Upper lobe of left lung (tissue), 6 donors: ENCODE measurements at regions not wholly inside any gene's neighbourhood (a gene's known extent, or its start where the extent isn't known, plus 50 kb on each side); places are given as distances from the start of the nearest gene placed in this dataset.

Source experiments
- ATAC-seq, 2 donors: fragments of 200-7000 bp; cut with Tn5 transposase; one replicate each; pipeline ENCODE4 v1.9.1; 2022; ENCODE audit warnings: mild to moderate bottlenecking in 2 of 2, moderate library complexity in 2 of 2; ENCODE audit not compliant: low FRiP score in 2 of 2
- DNase-seq, 2 donors: peaks; one replicate each; pipeline ENCODE4 v3.0.0-alpha.2; 2019 to 2020
- H3K27ac ChIP-seq, 4 donors: fragments of 200-600 bp; sonication (generic); one replicate each; pipeline ENCODE4 v1.5.1; 2016 to 2019
- H3K27me3 ChIP-seq, 4 donors: fragments of 200-600 bp; sonication (generic); one replicate each; pipeline ENCODE4 v1.5.1; 2017 to 2019
- H3K36me3 ChIP-seq, 4 donors: fragments of 200-600 bp; sonication (generic); one replicate each; pipeline ENCODE4 v1.5.1; 2016 to 2019
- H3K4me1 ChIP-seq, 4 donors: fragments of 200-600 bp; sonication (generic); one replicate each; pipeline ENCODE4 v1.5.1; 2018 to 2019
- H3K4me3 ChIP-seq, 4 donors: fragments of 200-600 bp; sonication (generic); one replicate each; pipeline ENCODE4 v1.5.1; 2017 to 2019; ENCODE audit warnings: mild to moderate bottlenecking in 2 of 4, moderate library complexity in 1 of 4
- H3K9me3 ChIP-seq, 4 donors: fragments of 200-600 bp; sonication (generic); one replicate each; pipeline ENCODE4 v1.5.1; 2018 to 2019
- EP300 ChIP-seq, 4 donors: sonication (generic); formaldehyde crosslinking; IDR thresholded peaks; one replicate each; pipeline ENCODE4 v1.5.1; 2017; ENCODE audit warnings: antibody characterized with exemption in 4 of 4, control low read depth in 2 of 4
- POLR2A ChIP-seq, 4 donors: fragments of 450-650 bp; IDR thresholded peaks; one replicate each; pipeline ENCODE4 v1.5.1; 2016 to 2017; ENCODE audit warnings: antibody characterized with exemption in 4 of 4, mild to moderate bottlenecking in 2 of 4
- POLR2AphosphoS5 ChIP-seq, 2 donors: sonication (generic); formaldehyde crosslinking; IDR thresholded peaks; one replicate each; pipeline ENCODE4 v1.5.1; 2017; ENCODE audit warnings: antibody characterized with exemption in 2 of 2
- WGBS, 2 donors: methylation state at CpG; one replicate each; pipeline ENCODE4 v1.1.5; 2017 to 2018; 5-methylcytosine and 5-hydroxymethylcytosine counted together
- TF ChIP-seq, protein P1 (sequence below), 6 experiments: fragments of 450-650 bp in 4 of 6; fragments of 200-600 bp in 2 of 6; sonication (generic) in 2 of 6; IDR thresholded peaks; one replicate each; pipeline ENCODE4 v1.5.1; 2016 to 2019; ENCODE audit warnings: antibody characterized with exemption in 6 of 6
- donor health status: DM: no; HTN: no; CAD: no; lungs with moderate emphysema.
- donor health status: DM: no; HTN: yes; CAD: no; lungs with severe emphysema.

DNA sequence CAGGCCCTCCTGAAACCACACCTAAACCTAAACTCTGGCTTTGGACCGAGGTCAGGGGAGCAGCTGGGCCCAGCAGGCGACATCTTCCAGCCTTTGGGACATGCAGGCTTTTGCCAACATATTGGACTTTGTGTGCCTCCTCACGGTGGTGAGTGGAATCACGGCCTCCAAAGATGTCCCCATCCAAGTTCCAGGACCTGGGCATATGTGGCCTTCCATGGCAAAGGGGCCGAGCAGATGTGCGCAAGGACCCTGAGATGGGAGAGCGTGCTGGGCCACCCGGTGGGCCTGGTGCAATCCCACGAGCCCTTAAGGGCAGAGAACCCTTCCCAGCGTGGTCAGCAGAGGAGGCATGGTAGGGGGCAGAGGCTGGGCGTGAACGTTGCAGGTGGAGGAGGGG, 160.8 kb upstream of the C1orf174 start:
- H3K27ac ChIP-seq, result no peak overlapping the region
- no peak overlapping the region for H3K4me3 ChIP-seq
- ATAC-seq (no peak), DNase-seq (no peak)
- H3K4me1 ChIP-seq, result no peaks in the 10 kb centered on the region
- no peak for TF ChIP-seq EP300 (IDR thresholded peaks at IDR 0.05)
- 72% methylated on average over 11 to 12 of the region's 12 CpGs for WGBS, 2 donors
- no peaks in the 10 kb centered on the region for H3K27me3 ChIP-seq
- H3K36me3 ChIP-seq, result no peaks in the 10 kb centered on the region
- H3K9me3 ChIP-seq, result no peaks in the 10 kb centered on the region

DNA sequence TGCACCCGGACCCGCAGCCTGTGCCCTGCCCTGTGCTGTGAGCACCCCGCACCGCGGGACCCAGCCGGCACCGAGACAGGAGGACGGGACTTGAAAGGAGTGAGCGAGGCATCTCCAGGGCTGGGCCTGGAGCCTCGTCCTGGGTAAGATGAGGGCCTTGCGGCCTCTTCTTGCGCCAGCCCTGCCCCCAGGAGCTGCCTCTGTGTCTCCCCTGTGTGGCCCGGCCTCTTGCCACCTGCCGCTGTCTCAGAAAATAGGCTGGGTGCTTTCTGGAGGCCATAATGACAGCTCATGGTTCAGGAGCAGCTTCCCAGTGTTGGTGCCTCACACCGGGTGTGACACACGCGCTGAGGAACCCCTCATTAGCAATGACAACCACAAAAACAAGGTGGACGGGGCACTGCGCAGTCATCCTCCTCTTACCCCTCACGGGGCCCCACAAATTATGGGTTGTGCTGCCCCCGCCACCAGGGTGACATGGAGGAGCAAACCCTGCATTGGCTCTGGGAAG, 161.5 kb upstream of the C1orf174 start:
- ATAC-seq, result peak in 1 of 2 donors; percentile 7
- 80 to 86% methylated on average over 7 to 21 of the region's 21 CpGs for WGBS, 2 donors
- no peak for TF ChIP-seq POLR2AphosphoS5 (IDR thresholded peaks at IDR 0.05)
- TF ChIP-seq EP300 (IDR thresholded peaks at IDR 0.05), result no peak
- no peak for TF ChIP-seq POLR2A (IDR thresholded peaks at IDR 0.05)
- TF ChIP-seq, protein P1, sequence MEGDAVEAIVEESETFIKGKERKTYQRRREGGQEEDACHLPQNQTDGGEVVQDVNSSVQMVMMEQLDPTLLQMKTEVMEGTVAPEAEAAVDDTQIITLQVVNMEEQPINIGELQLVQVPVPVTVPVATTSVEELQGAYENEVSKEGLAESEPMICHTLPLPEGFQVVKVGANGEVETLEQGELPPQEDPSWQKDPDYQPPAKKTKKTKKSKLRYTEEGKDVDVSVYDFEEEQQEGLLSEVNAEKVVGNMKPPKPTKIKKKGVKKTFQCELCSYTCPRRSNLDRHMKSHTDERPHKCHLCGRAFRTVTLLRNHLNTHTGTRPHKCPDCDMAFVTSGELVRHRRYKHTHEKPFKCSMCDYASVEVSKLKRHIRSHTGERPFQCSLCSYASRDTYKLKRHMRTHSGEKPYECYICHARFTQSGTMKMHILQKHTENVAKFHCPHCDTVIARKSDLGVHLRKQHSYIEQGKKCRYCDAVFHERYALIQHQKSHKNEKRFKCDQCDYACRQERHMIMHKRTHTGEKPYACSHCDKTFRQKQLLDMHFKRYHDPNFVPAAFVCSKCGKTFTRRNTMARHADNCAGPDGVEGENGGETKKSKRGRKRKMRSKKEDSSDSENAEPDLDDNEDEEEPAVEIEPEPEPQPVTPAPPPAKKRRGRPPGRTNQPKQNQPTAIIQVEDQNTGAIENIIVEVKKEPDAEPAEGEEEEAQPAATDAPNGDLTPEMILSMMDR (IDR thresholded peaks at IDR 0.05), result no peak
- DNase-seq, result no peak
- no peaks in the 10 kb centered on the region for H3K27me3 ChIP-seq
- no peaks in the 10 kb centered on the region for H3K9me3 ChIP-seq
- no peak overlapping the region for H3K27ac ChIP-seq
- H3K36me3 ChIP-seq, result no peaks in the 10 kb centered on the region
- no peak overlapping the region for H3K4me3 ChIP-seq
- H3K4me1 ChIP-seq, result no peaks in the 10 kb centered on the region

DNA sequence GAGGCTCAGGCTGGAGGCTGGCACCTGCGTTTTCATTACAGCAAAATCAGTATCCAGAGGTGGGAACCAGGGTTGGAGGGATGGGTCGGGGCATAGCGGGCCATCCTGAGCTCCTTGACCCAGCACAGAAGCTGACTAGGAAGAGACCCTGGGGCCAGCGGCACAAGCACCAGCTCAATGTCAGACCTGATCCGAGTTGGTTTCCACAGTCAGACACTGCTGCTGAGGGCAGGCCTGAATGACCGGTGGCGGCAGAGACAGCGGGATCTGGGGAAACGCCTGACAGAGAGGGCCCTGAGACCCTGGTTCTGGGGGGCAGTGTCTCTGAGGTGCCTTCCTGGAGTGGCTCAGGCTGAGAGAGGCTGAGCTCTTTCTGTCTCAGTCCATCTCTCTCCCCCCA, 162.0 kb upstream of the C1orf174 start:
- Histone ChIP-seq H3K9me3 (no peaks in the 10 kb centered on the region), H3K36me3 (no peaks in the 10 kb centered on the region), H3K27ac (no peak overlapping the region), H3K4me3 (no peak overlapping the region), H3K4me1 (no peaks in the 10 kb centered on the region), H3K27me3 (no peaks in the 10 kb centered on the region)
- no peak for TF ChIP-seq POLR2A (IDR thresholded peaks at IDR 0.05)
- TF ChIP-seq EP300 (IDR thresholded peaks at IDR 0.05), result no peak
- no peak for TF ChIP-seq POLR2AphosphoS5 (IDR thresholded peaks at IDR 0.05)
- TF ChIP-seq, protein P1 (IDR thresholded peaks at IDR 0.05), result no peak
- no peak for DNase-seq
- 86 to 87% methylated on average over 7 to 9 of the region's 9 CpGs for WGBS, 2 donors
- peak in 1 of 2 donors; percentile 16 for ATAC-seq

DNA sequence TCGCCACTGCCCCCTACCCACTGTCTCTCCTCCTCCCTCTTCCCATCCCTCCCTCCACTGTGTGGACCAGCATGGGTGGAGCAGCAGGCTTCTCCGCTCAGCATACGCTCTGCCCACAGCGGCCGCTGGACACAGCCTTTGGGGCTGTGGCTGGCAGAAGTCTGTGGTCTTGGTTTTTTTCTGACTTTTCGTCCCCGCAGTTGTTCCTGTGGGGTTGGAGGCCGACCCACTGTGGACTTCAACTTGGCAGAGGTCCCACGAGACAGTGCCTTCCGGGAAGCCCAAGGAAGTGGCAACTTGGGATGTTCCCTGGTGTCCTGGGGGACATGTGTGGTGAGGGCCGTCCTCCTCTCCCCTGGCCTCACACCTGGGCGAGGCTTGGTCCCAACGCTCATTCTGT, 162.5 kb upstream of the C1orf174 start:
- Histone ChIP-seq H3K36me3 (no peaks in the 10 kb centered on the region), H3K9me3 (no peaks in the 10 kb centered on the region), H3K27ac (no peak overlapping the region), H3K4me3 (no peak overlapping the region), H3K4me1 (no peaks in the 10 kb centered on the region), H3K27me3 (no peaks in the 10 kb centered on the region)
- DNase-seq (no peak), ATAC-seq (no peak)
- TF ChIP-seq POLR2AphosphoS5 (IDR thresholded peaks at IDR 0.05) (no peak), POLR2A (IDR thresholded peaks at IDR 0.05) (no peak), EP300 (IDR thresholded peaks at IDR 0.05) (no peak)
- TF ChIP-seq, protein P1 (IDR thresholded peaks at IDR 0.05), result no peak
- WGBS, 2 donors, result 67 to 72% methylated on average over 8 to 13 of the region's 13 CpGs

DNA sequence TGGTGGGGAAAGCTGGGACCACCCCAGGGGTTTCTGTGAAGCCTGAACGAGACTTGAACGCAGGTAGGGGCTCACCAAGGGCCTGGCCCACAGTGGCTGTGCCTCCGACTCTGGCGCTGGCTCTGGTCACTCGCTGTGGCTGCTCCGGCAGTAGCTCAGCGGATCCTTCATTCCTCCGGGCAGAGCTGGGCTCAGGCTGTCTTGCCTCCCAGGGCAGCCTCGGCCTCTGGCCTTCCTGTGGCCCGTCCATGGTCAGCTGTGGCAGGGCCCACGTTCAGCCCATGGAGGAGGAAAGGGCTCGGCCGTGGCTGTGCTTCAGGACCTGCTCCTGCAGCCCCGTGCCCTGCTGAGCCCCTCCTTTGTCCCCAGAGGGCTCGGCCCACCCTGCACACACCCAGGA, 162.9 kb upstream of the C1orf174 start:
- H3K36me3 ChIP-seq, result no peaks in the 10 kb centered on the region
- H3K4me1 ChIP-seq, result no peaks in the 10 kb centered on the region
- no peak overlapping the region for H3K4me3 ChIP-seq
- no peak for DNase-seq
- WGBS, 2 donors, result 72% methylated on average over 13 of the region's 15 CpGs; no CpG with 5 or more reads in 1 of the 2 donors
- no peak for ATAC-seq
- no peaks in the 10 kb centered on the region for H3K27me3 ChIP-seq
- H3K27ac ChIP-seq, result no peak overlapping the region
- no peak for TF ChIP-seq POLR2AphosphoS5 (IDR thresholded peaks at IDR 0.05)
- TF ChIP-seq EP300 (IDR thresholded peaks at IDR 0.05), result no peak
- no peaks in the 10 kb centered on the region for H3K9me3 ChIP-seq

DNA sequence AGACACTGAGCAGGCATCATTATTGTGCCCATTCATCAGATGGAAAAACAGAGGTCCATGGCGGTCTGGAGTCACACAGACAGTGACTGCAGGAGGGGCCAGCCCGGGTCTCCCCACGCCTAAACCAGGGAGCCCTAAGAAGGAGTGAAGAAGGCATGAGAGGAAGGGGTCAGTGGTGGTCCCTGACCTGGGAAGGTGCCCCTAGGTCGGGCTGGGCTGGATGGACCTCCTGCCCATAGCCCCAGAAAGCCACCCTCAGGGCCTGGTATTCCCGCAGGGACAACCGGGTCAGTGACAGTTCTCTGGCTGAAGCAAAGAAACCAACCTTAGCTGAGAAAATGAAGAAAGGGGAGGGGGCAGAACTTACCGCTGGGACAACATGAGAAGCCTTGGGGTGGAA, 163.4 kb upstream of the C1orf174 start:
- no peaks in the 10 kb centered on the region for H3K4me1 ChIP-seq
- TF ChIP-seq POLR2AphosphoS5 (IDR thresholded peaks at IDR 0.05) (no peak), POLR2A (IDR thresholded peaks at IDR 0.05) (no peak), EP300 (IDR thresholded peaks at IDR 0.05) (no peak)
- TF ChIP-seq, protein P1 (IDR thresholded peaks at IDR 0.05), result no peak
- no peaks in the 10 kb centered on the region for H3K9me3 ChIP-seq
- ATAC-seq, result no peak
- no peak overlapping the region for H3K27ac ChIP-seq
- no peak for DNase-seq
- no peaks in the 10 kb centered on the region for H3K36me3 ChIP-seq
- H3K4me3 ChIP-seq, result no peak overlapping the region
- no peaks in the 10 kb centered on the region for H3K27me3 ChIP-seq
- WGBS, 2 donors, result 70 to 84% methylated on average over 4 to 7 of the region's 7 CpGs
